HepG2 (cell line): ENCODE measurements at regions not wholly inside any gene's neighbourhood (a gene's known extent, or its start where the extent isn't known, plus 50 kb on each side); places are given as distances from the start of the nearest gene placed in this dataset.

Experiments used
- ATAC-seq: fragments of 200-7000 bp; cut with Tn5 transposase; 3 replicates; pipeline ENCODE4 v1.9.1; 2020; ENCODE audit warnings: mild to moderate bottlenecking, moderate library complexity
- BruUV-seq: library from RNA; stranded (reverse); fragments of 400-500 nt; replicated peaks from 2 replicates; lab custom pipeline; 2021; lab: Mats Ljungman, UMichigan
- CTCF ChIA-PET: fragments of 300-600 bp; formaldehyde crosslinking; extraction: SDS; loops from one replicate; lab custom pipeline; 2021; ENCODE audit warnings: low total read pairs, inconsistent platforms, low intra/inter-chr PET ratio; lab: Yijun Ruan, JAX
- POLR2A ChIA-PET: fragments of 350-600 bp; sonication (Branson Sonifier 250); formaldehyde crosslinking; loops from one replicate; lab custom pipeline; 2020; ENCODE audit warnings: antibody characterized with exemption, inconsistent platforms; lab: Yijun Ruan, JAX
- DNase-seq: peaks from one replicate; pipeline ENCODE4 v3.0.0-alpha.2; 2015; ENCODE audit warnings: low spot score
- FAIRE-seq: peaks from 3 replicates; lab custom pipeline; 2011; peaks lifted over from hg19 to GRCh38; lab: Jason Lieb, UNC
- H2AFZ ChIP-seq: one replicate; pipeline ENCODE4 v1.6.1; 2011; ENCODE audit warnings: low read length, inconsistent platforms
- H3K27ac ChIP-seq: fragments of 300-600 bp; 3 replicates; pipeline ENCODE4 v1.8.0; 2011; ENCODE audit warnings: mixed run types, mild to moderate bottlenecking, mixed read lengths, low read length, inconsistent platforms; ENCODE audit not compliant: insufficient read depth; ENCODE audit errors: extremely low read length
- H3K27me3 ChIP-seq, 2 experiments: fragments of 200-600 bp in 1 of 2; 2 replicates in 1 of 2; 3 replicates in 1 of 2; pipeline versions ENCODE4 v1.6.0 to v1.8.0; 2011; ENCODE audit warnings: low read length in 2 of 2, mild to moderate bottlenecking in 2 of 2, moderate library complexity in 2 of 2, inconsistent platforms in 1 of 2; ENCODE audit not compliant: insufficient read depth in 2 of 2, control insufficient read depth in 1 of 2
- H3K36me3 ChIP-seq, 2 experiments: fragments of 200-600 bp in 1 of 2; replicated peaks in 1 of 2; 2 replicates in 1 of 2; 3 replicates in 1 of 2; pipeline versions ENCODE4 v1.5.1 to v1.8.0; 2011; ENCODE audit warnings: low read length in 2 of 2, inconsistent platforms in 1 of 2; ENCODE audit not compliant: insufficient read depth in 2 of 2, control insufficient read depth in 1 of 2
- H3K4me1 ChIP-seq: 2 replicates; pipeline ENCODE4 v1.5.1; 2012; ENCODE audit warnings: low read length, inconsistent platforms; ENCODE audit not compliant: insufficient read depth
- H3K4me2 ChIP-seq: 2 replicates; pipeline ENCODE4 v1.6.0; 2011; ENCODE audit warnings: low read depth, low read length, inconsistent platforms
- H3K4me3 ChIP-seq, 3 experiments: fragments of 200-600 bp in 1 of 3; sonication (generic), shearing (Covaris generic) in 1 of 3; replicated peaks in 1 of 3; 2 replicates each; pipeline ENCODE4 v1.5.1; 2011 to 2016; ENCODE audit warnings: low read length in 3 of 3, inconsistent platforms in 2 of 3, low read depth in 2 of 3, mild to moderate bottlenecking in 2 of 3, control low read depth in 1 of 3, mixed read lengths in 1 of 3; ENCODE audit not compliant: insufficient read depth in 1 of 3
- H3K79me2 ChIP-seq: one replicate; pipeline ENCODE4 v1.6.1; 2011; ENCODE audit warnings: low read length, inconsistent platforms; ENCODE audit not compliant: insufficient read depth
- H3K9ac ChIP-seq: 2 replicates; pipeline ENCODE4 v1.6.0; 2011; ENCODE audit warnings: mild to moderate bottlenecking, low read depth, low read length, inconsistent platforms; ENCODE audit not compliant: insufficient read depth
- H3K9me3 ChIP-seq: 2 replicates; pipeline ENCODE4 v1.5.1; 2012; ENCODE audit warnings: mild to moderate bottlenecking, low read length
- H4K20me1 ChIP-seq: 2 replicates; pipeline ENCODE4 v1.6.0; 2011; ENCODE audit warnings: inconsistent platforms, mild to moderate bottlenecking, low read length, moderate library complexity; ENCODE audit not compliant: insufficient read depth
- ARID5B ChIP-seq: IDR thresholded peaks from 2 replicates; pipeline ENCODE4 v1.4.0; 2020; ENCODE audit warnings: mild to moderate bottlenecking, missing genetic modification reagents
- GATA4 ChIP-seq: sonication (generic); IDR thresholded peaks from 2 replicates; pipeline ENCODE4 v1.6.1; 2016; ENCODE audit warnings: antibody characterized with exemption, low read depth, borderline replicate concordance
- JUN ChIP-seq: sonication (generic); formaldehyde crosslinking; IDR thresholded peaks from 2 replicates; pipeline ENCODE4 v1.4.0; 2020; ENCODE audit warnings: mild to moderate bottlenecking, missing genetic modification reagents
- KIAA2018 ChIP-seq: sonication (generic); formaldehyde crosslinking; IDR thresholded peaks from 2 replicates; pipeline ENCODE4 v1.5.0; 2020; ENCODE audit warnings: mild to moderate bottlenecking, missing genetic modification reagents, borderline replicate concordance
- KLF6 ChIP-seq: IDR thresholded peaks from 2 replicates; pipeline ENCODE4 v1.8.0; 2016; ENCODE audit warnings: missing biosample characterization, missing genetic modification reagents
- SNAPC5 ChIP-seq: sonication (generic); formaldehyde crosslinking; IDR thresholded peaks from 2 replicates; pipeline ENCODE4 v1.8.1; 2023; ENCODE audit warnings: mild to moderate bottlenecking, missing genetic modification reagents, borderline replicate concordance
- SP2 ChIP-seq: sonication (generic); formaldehyde crosslinking; IDR thresholded peaks from 2 replicates; pipeline ENCODE4 v1.5.1; 2020; ENCODE audit warnings: mild to moderate bottlenecking, missing genetic modification reagents
- SRY ChIP-seq: sonication (generic); formaldehyde crosslinking; IDR thresholded peaks from 2 replicates; pipeline ENCODE4 v1.8.0; 2022; ENCODE audit warnings: mild to moderate bottlenecking, missing genetic modification reagents
- ZFP1 ChIP-seq: IDR thresholded peaks from 2 replicates; pipeline ENCODE4 v1.6.1; 2016
- ZHX1 ChIP-seq: sonication (generic); formaldehyde crosslinking; IDR thresholded peaks from 2 replicates; pipeline ENCODE4 v1.8.1; 2022; ENCODE audit warnings: low read depth, mild to moderate bottlenecking, missing genetic modification reagents
- ZNF468 ChIP-seq: sonication (generic); formaldehyde crosslinking; IDR thresholded peaks from 2 replicates; pipeline ENCODE4 v1.8.0; 2022; ENCODE audit warnings: mild to moderate bottlenecking, moderate library complexity, missing genetic modification reagents
- WGBS: methylation state at CpG from one replicate; pipeline ENCODE4 v1.1.6; 2017; ENCODE audit warnings: low lambda C conversion rate; 5-methylcytosine and 5-hydroxymethylcytosine counted together
- in situ Hi-C: cut with HindIII; loops from 2 replicates; pipeline ENCODE4 v1.10.0; 2017; ENCODE audit warnings: low pct_unique_long_range_greater_than_20kb; ENCODE audit not compliant: extremely low pct_ligation_motif_present
- intact Hi-C: fragments of 100-400 bp; cut with micrococcal nuclease; formaldehyde crosslinking; loops from one replicate; pipeline ENCODE4 v1.10.0; 2022; ENCODE audit not compliant: unreplicated experiment

GRCh38 chr18:73452866-73453265 is 585.1 kb upstream of the NETO1 start:
- no peaks in the 10 kb centered on the region for H3K79me2 ChIP-seq
- H3K4me2 ChIP-seq = no peak overlapping the region
- ATAC-seq (no peak), FAIRE-seq (no peak), DNase-seq (no peak)
- H3K36me3 ChIP-seq = no peaks in the 10 kb centered on the region
- no peak overlapping the region for H3K4me3 ChIP-seq
- H2AFZ ChIP-seq = no peak overlapping the region
- no peaks in the 10 kb centered on the region for H3K4me1 ChIP-seq
- BruUV-seq = no TSS peak
- intact Hi-C loops (no loop called here), in situ Hi-C loops (no loop called here)
- no peak overlapping the region for H3K27ac ChIP-seq
- H3K9me3 ChIP-seq = no peaks in the 10 kb centered on the region
- 50% methylated on average over 1 of the region's 1 CpG for WGBS
- POLR2A ChIA-PET = no interaction called here
- H4K20me1 ChIP-seq = no peaks in the 10 kb centered on the region
- no peaks in the 10 kb centered on the region; a peak in 1 of 5 replicates for H3K27me3 ChIP-seq
- H3K9ac ChIP-seq = no peak overlapping the region
- CTCF ChIA-PET = no interaction called here
- TF ChIP-seq ARID5B (CRISPR knock-in tag) = no peak
- no peak for TF ChIP-seq SP2 (CRISPR knock-in tag)
- TF ChIP-seq ZNF468 (CRISPR knock-in tag) = no peak
- no peak for TF ChIP-seq JUN (CRISPR knock-in tag)
- no peak for TF ChIP-seq ZFP1 (CRISPR knock-in tag)
- no peak for TF ChIP-seq ZHX1 (CRISPR knock-in tag)
- no peak for TF ChIP-seq KLF6 (CRISPR knock-in tag)
- TF ChIP-seq SNAPC5 = no peak
- TF ChIP-seq KIAA2018 (CRISPR knock-in tag) = no peak
- TF ChIP-seq SRY = no peak
- TF ChIP-seq GATA4 = no peak
